ENCODE measurements at regions not wholly inside any gene's neighbourhood (a gene's known extent, or its start where the extent isn't known, plus 50 kb on each side); places are given as distances from the start of the nearest gene placed in this dataset.

DNA sequence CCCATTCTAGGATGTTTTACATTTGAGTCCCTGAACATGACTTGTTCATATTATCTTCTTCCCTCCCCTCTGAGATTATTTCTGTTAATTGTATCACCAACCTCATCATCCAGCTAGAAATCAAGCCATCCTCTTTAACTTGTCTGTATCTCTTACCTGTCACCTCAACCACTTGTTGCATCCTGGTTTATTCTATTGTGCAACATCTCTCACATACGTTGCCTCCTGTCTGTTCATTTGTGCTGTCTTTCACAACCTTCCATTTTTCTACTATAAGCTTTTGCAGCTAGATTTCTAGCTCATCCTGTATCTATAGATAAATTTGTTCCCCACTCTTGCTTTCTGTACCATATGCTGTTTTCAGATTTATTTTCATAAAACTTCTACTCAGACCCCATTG, 183.7 kb downstream of the MCHR2 start:
- TF ChIP-seq CTCF (IDR thresholded peaks at IDR 0.05; ENCODE audit: low read depth, low read length, missing control alignments) = no peak
- H3K4me3 ChIP-seq (ENCODE audit: low read depth, low read length) = no peak overlapping the region
- H3K27ac ChIP-seq = no peak overlapping the region
- no peaks in the 10 kb centered on the region for H3K27me3 ChIP-seq (replicated peaks)
- in situ Hi-C loops (cut with HindIII; ENCODE audit: low pct_ligation_motif_present, low sequenced_read_pairs) = no loop called here
- no peak for DNase-seq
- no peaks in the 10 kb centered on the region for H3K36me3 ChIP-seq (replicated peaks)

- no peak overlapping the region for H3K27ac ChIP-seq
- no peak overlapping the region for H3K4me3 ChIP-seq (ENCODE audit: low read depth, low read length)
- H3K27me3 ChIP-seq (replicated peaks) = no peaks in the 10 kb centered on the region
- H3K36me3 ChIP-seq (replicated peaks) = no peaks in the 10 kb centered on the region
- in situ Hi-C loops (cut with HindIII; ENCODE audit: low pct_ligation_motif_present, low sequenced_read_pairs) = no loop called here
- TF ChIP-seq CTCF (IDR thresholded peaks at IDR 0.05; ENCODE audit: low read depth, low read length, missing control alignments) = no peak
- no peak for DNase-seq
These were observed 182.9 kb downstream of the MCHR2 start for GRCh38 chr6:99810942-99811620.

DNA sequence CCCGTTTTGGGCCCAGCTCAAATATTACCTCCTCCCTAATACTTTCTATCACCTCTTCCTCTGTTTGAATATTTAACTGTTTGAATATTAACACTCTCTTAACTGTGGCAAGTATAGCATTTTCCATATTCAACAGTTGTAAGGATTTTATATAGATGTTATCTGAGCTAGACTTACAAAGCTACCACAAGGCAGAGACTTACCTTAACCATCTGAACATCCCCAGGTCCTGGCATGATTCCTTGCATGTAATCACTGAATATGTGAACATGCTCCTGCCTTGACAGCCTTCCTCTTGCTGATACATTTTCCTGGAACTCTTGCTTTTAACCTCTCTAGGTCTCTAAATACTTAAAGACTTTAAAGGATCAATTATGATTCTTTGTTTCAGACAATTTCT, 182.4 kb downstream of the MCHR2 start:
- Histone ChIP-seq H3K36me3 (replicated peaks) (no peaks in the 10 kb centered on the region), H3K4me3 (ENCODE audit: low read depth, low read length) (no peak overlapping the region), H3K27me3 (replicated peaks) (no peaks in the 10 kb centered on the region), H3K27ac (no peak overlapping the region)
- in situ Hi-C loops (cut with HindIII; ENCODE audit: low pct_ligation_motif_present, low sequenced_read_pairs) = no loop called here
- no peak for DNase-seq
- TF ChIP-seq CTCF (IDR thresholded peaks at IDR 0.05; ENCODE audit: low read depth, low read length, missing control alignments) = no peak

DNA sequence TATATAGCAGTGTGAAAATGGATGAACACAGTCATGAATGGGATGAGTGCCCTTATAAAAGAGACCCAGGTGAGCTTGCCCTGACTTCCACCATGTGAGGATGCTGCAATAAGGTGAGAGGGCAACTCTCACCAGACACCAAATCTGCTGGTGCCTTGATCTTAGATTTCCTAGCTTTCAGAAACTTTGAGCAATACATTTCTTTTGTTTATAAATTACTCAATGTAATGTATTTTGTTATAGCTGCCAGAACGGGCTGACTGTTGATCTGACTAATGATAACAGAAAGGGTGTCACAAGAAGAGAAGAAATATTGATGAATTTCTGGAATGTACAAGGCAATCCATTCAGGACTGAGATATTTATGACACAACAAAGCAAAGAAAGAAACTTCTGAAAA, 180.5 kb downstream of the MCHR2 start:
- H3K4me3 ChIP-seq (ENCODE audit: low read depth, low read length) = no peak overlapping the region
- no peaks in the 10 kb centered on the region for H3K36me3 ChIP-seq (replicated peaks)
- no peak for DNase-seq
- no peak for TF ChIP-seq CTCF (IDR thresholded peaks at IDR 0.05; ENCODE audit: low read depth, low read length, missing control alignments)
- H3K27ac ChIP-seq = no peak overlapping the region
- in situ Hi-C loops (cut with HindIII; ENCODE audit: low pct_ligation_motif_present, low sequenced_read_pairs) = no loop called here
- H3K27me3 ChIP-seq (replicated peaks) = no peaks in the 10 kb centered on the region

DNA sequence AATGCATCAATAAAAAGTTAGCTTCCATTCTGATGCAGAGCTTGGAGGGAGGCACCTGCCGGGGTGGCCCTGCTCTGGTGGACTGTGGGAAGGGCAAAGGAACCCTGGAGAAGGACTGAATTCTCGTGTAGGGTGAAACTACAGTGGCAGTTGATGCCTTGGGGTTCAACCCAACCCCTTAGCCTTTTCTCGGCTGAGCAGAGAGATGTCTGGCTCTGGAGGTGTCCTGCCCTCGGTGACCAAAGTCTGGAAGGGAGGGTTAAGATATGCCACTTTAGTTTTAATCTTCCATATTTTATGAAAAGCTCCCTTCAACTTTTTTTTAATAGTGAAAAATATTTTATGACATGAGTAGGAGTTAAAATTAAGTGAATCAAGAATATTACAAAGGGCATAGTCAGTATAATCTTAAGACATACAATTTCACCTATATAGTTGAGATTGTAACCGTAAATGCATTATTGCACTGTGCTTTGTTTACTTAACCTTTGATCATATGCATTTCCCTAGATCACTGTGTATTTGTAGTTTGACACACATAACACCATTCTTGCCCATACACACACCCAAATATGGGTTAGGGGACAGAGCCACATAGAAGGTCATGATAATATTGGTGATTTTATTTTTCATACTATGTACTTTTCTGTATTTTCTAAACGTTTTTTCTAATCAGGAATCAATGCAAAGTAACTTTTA, 179.6 kb downstream of the MCHR2 start:
- H3K27me3 ChIP-seq (replicated peaks) = no peaks in the 10 kb centered on the region
- no peak overlapping the region for H3K27ac ChIP-seq
- no peak for TF ChIP-seq CTCF (IDR thresholded peaks at IDR 0.05; ENCODE audit: low read depth, low read length, missing control alignments)
- no peaks in the 10 kb centered on the region for H3K36me3 ChIP-seq (replicated peaks)
- no peak for DNase-seq
- in situ Hi-C loops (cut with HindIII; ENCODE audit: low pct_ligation_motif_present, low sequenced_read_pairs) = no loop called here
- no peak overlapping the region for H3K4me3 ChIP-seq (ENCODE audit: low read depth, low read length)

All from brain microvascular endothelial cell (primary cell).